ENCODE measurements at regions not wholly inside any gene's neighbourhood (a gene's known extent, or its start where the extent isn't known, plus 50 kb on each side); places are given as distances from the start of the nearest gene placed in this dataset.
A peak's percentile ranks its signal among the peaks of the same experiment; 100 is the strongest.

- no peak overlapping the region for H3K27ac ChIP-seq (ENCODE audit: low read depth, low read length, poor library complexity, severe bottlenecking)
- no TSS peak for BruUV-seq (replicated peaks)
- no peaks in the 10 kb centered on the region for H3K27me3 ChIP-seq (replicated peaks; ENCODE audit: insufficient read depth, low read depth, low read length, poor library complexity)
- CTCF ChIA-PET: no interaction called here
- POLR2A ChIA-PET (ENCODE audit: low non-redundant PET): no interaction called here
- H3K9me3 ChIP-seq (ENCODE audit: low read depth, low read length, poor library complexity, severe bottlenecking): no peaks in the 10 kb centered on the region
- TF ChIP-seq, protein P1, sequence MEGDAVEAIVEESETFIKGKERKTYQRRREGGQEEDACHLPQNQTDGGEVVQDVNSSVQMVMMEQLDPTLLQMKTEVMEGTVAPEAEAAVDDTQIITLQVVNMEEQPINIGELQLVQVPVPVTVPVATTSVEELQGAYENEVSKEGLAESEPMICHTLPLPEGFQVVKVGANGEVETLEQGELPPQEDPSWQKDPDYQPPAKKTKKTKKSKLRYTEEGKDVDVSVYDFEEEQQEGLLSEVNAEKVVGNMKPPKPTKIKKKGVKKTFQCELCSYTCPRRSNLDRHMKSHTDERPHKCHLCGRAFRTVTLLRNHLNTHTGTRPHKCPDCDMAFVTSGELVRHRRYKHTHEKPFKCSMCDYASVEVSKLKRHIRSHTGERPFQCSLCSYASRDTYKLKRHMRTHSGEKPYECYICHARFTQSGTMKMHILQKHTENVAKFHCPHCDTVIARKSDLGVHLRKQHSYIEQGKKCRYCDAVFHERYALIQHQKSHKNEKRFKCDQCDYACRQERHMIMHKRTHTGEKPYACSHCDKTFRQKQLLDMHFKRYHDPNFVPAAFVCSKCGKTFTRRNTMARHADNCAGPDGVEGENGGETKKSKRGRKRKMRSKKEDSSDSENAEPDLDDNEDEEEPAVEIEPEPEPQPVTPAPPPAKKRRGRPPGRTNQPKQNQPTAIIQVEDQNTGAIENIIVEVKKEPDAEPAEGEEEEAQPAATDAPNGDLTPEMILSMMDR (conservative IDR thresholded peaks at IDR 0.05; ENCODE audit: low read depth, low read length): no peak
- TF ChIP-seq EZH2 (IDR thresholded peaks at IDR 0.05; ENCODE audit: borderline replicate concordance, low read depth, low read length, poor library complexity, severe bottlenecking): no peak
- intact Hi-C loops (cut with micrococcal nuclease; ENCODE audit: unreplicated experiment): no loop called here
- no peaks in the 10 kb centered on the region for H3K36me3 ChIP-seq (ENCODE audit: insufficient read depth, low read length, poor library complexity, severe bottlenecking)
- no peak overlapping the region for H3K4me3 ChIP-seq (ENCODE audit: low read depth, low read length, poor library complexity, severe bottlenecking)
- H3K4me1 ChIP-seq (ENCODE audit: insufficient read depth, low read length, poor library complexity, severe bottlenecking): no peaks in the 10 kb centered on the region
- no peak for DNase-seq (ENCODE audit: low spot score)
Measured at GRCh38 chr12:31203261-31203660, 122.7 kb downstream of the SINHCAF start.

- no TSS peak for BruUV-seq (replicated peaks)
Measured at GRCh38 chr12:31205054-31205453, 120.9 kb downstream of the SINHCAF start.

GRCh38 chr12:31206038-31206670, 119.8 kb downstream of the SINHCAF start:
- intact Hi-C loops (cut with micrococcal nuclease; ENCODE audit: unreplicated experiment): no loop called here
- Histone ChIP-seq H3K36me3 (ENCODE audit: insufficient read depth, low read length, poor library complexity, severe bottlenecking) (no peaks in the 10 kb centered on the region), H3K4me3 (ENCODE audit: low read depth, low read length, poor library complexity, severe bottlenecking) (no peak overlapping the region), H3K27me3 (replicated peaks; ENCODE audit: insufficient read depth, low read depth, low read length, poor library complexity) (no peaks in the 10 kb centered on the region), H3K9me3 (ENCODE audit: low read depth, low read length, poor library complexity, severe bottlenecking) (no peaks in the 10 kb centered on the region), H3K27ac (ENCODE audit: low read depth, low read length, poor library complexity, severe bottlenecking) (no peak overlapping the region), H3K4me1 (ENCODE audit: insufficient read depth, low read length, poor library complexity, severe bottlenecking) (no peaks in the 10 kb centered on the region)
- ChIA-PET CTCF (no interaction called here), POLR2A (ENCODE audit: low non-redundant PET) (no interaction called here)
- no TSS peak for BruUV-seq (replicated peaks)
- no peak for TF ChIP-seq EZH2 (IDR thresholded peaks at IDR 0.05; ENCODE audit: borderline replicate concordance, low read depth, low read length, poor library complexity, severe bottlenecking)
- TF ChIP-seq, protein P1 (conservative IDR thresholded peaks at IDR 0.05; ENCODE audit: low read depth, low read length): no peak
- peak; percentile 39 for DNase-seq (ENCODE audit: low spot score)

More at GRCh38 chr12:31205054-31205453, 120.9 kb downstream of the SINHCAF start:
- Histone ChIP-seq H3K27me3 (replicated peaks; ENCODE audit: insufficient read depth, low read depth, low read length, poor library complexity) (no peaks in the 10 kb centered on the region), H3K27ac (ENCODE audit: low read depth, low read length, poor library complexity, severe bottlenecking) (no peak overlapping the region), H3K36me3 (ENCODE audit: insufficient read depth, low read length, poor library complexity, severe bottlenecking) (no peaks in the 10 kb centered on the region), H3K4me3 (ENCODE audit: low read depth, low read length, poor library complexity, severe bottlenecking) (no peak overlapping the region), H3K4me1 (ENCODE audit: insufficient read depth, low read length, poor library complexity, severe bottlenecking) (no peaks in the 10 kb centered on the region), H3K9me3 (ENCODE audit: low read depth, low read length, poor library complexity, severe bottlenecking) (no peaks in the 10 kb centered on the region)
- DNase-seq (ENCODE audit: low spot score): no peak
- CTCF ChIA-PET: no interaction called here
- POLR2A ChIA-PET (ENCODE audit: low non-redundant PET): no interaction called here
- TF ChIP-seq EZH2 (IDR thresholded peaks at IDR 0.05; ENCODE audit: borderline replicate concordance, low read depth, low read length, poor library complexity, severe bottlenecking): no peak
- TF ChIP-seq, protein P1 (conservative IDR thresholded peaks at IDR 0.05; ENCODE audit: low read depth, low read length): no peak
- intact Hi-C loops (cut with micrococcal nuclease; ENCODE audit: unreplicated experiment): no loop called here
